Ovary (tissue), 3 donors: ENCODE measurements at regions not wholly inside any gene's neighbourhood (a gene's known extent, or its start where the extent isn't known, plus 50 kb on each side); places are given as distances from the start of the nearest gene placed in this dataset.

ENCODE experiments used
- CTCF ChIP-seq, 3 donors: fragments of 450-650 bp in 2 of 3; fragments of 200-600 bp in 1 of 3; IDR thresholded peaks; one replicate each; pipeline versions ENCODE4 v1.5.1 to v1.8.0; 2016 to 2022; ENCODE audit warnings: antibody characterized with exemption in 3 of 3, mild to moderate bottlenecking in 1 of 3
- EP300 ChIP-seq: sonication (generic); formaldehyde crosslinking; IDR thresholded peaks from one replicate; pipeline ENCODE4 v1.6.1; 2017; ENCODE audit warnings: antibody characterized with exemption
- donor health status: DM: no; HTN: no; CAD: no.

- TF ChIP-seq CTCF (IDR thresholded peaks at IDR 0.05) (no peak), EP300 (no peak)
Observed at GRCh38 chr21:38933731-38934130, 128.0 kb downstream of the ETS2 start.
